GM13976 (cell line): ENCODE measurements at regions not wholly inside any gene's neighbourhood (a gene's known extent, or its start where the extent isn't known, plus 50 kb on each side); places are given as distances from the start of the nearest gene placed in this dataset.

ENCODE experiments used
- DNase-seq: peaks from one replicate; pipeline ENCODE4 v3.0.0; 2012; ENCODE audit warnings: low spot score
- CTCF ChIP-seq: IDR thresholded peaks from 2 replicates; pipeline ENCODE4 v1.5.1; 2012; ENCODE audit warnings: borderline replicate concordance, mild to moderate bottlenecking; ENCODE audit not compliant: insufficient read depth; ENCODE audit errors: extremely low read depth, missing control alignments, control extremely low read depth
- in situ Hi-C: fragments of 300-500 bp; cut with MboI; formaldehyde crosslinking; loops from one replicate; pipeline ENCODE4 v1.12.0; 2022; ENCODE audit warnings: low sequenced_read_pairs, mixed read lengths, inconsistent platforms; ENCODE audit not compliant: unreplicated experiment

- DNase-seq = no peak
Measured at GRCh38 chr12:82529101-82529500, 157.6 kb upstream of the TMTC2 start.

GRCh38 chr12:82529954-82530353 lies 156.8 kb upstream of the TMTC2 start:
- TF ChIP-seq CTCF = no peak
- no peak for DNase-seq
- in situ Hi-C loops = loop anchor here (10.0 kb wide), 1 partner anchor 95 kb away; no protein-coding TSS in a partner anchor

More at GRCh38 chr12:82529101-82529500, 157.6 kb upstream of the TMTC2 start:
- TF ChIP-seq CTCF = no peak
- in situ Hi-C loops = loop anchor here (10.0 kb wide), 1 partner anchor 96 kb away; no protein-coding TSS in a partner anchor

GRCh38 chr12:82530394-82530793 lies 156.3 kb upstream of the TMTC2 start:
- DNase-seq = no peak
- in situ Hi-C loops = no loop called here
- no peak for TF ChIP-seq CTCF

- in situ Hi-C loops = no loop called here
- DNase-seq = no peak
- TF ChIP-seq CTCF = no peak
Measured at GRCh38 chr12:82533341-82533740, 153.4 kb upstream of the TMTC2 start.

GRCh38 chr12:82537436-82537835 lies 149.3 kb upstream of the TMTC2 start:
- no peak for DNase-seq
- in situ Hi-C loops = no loop called here
- TF ChIP-seq CTCF = no peak

- TF ChIP-seq CTCF = no peak
- peak; percentile 28 for DNase-seq
- in situ Hi-C loops = no loop called here
Measured at GRCh38 chr12:82554529-82554928, 132.2 kb upstream of the TMTC2 start.

- TF ChIP-seq CTCF = no peak
- in situ Hi-C loops = no loop called here
- no peak for DNase-seq
Measured at GRCh38 chr12:82555699-82556098, 131.0 kb upstream of the TMTC2 start.
